ENCODE measurements at regions not wholly inside any gene's neighbourhood (a gene's known extent, or its start where the extent isn't known, plus 50 kb on each side); places are given as distances from the start of the nearest gene placed in this dataset.

GRCh38 chr17:54771409-54771915 lies 129.2 kb upstream of the TOM1L1 start:
- FAIRE-seq (no peak), DNase-seq (ENCODE audit: low read depth, low spot score) (no peak)
- H3K4me1 ChIP-seq (ENCODE audit: control insufficient read depth, extremely low read depth, insufficient read depth, low read length) = no peaks in the 10 kb centered on the region
- H3K4me3 ChIP-seq (ENCODE audit: control insufficient read depth in 2 of 3, extremely low read depth in 1 of 3, insufficient read depth in 2 of 3, low read depth in 1 of 3, low read length in 3 of 3) = no peak overlapping the region
- no peak overlapping the region for H3K4me2 ChIP-seq (ENCODE audit: control insufficient read depth, extremely low read depth, insufficient read depth, low read depth, low read length)
- no peaks in the 10 kb centered on the region for H3K27me3 ChIP-seq (ENCODE audit: control insufficient read depth, extremely low read depth, insufficient read depth, low read length)
- no peak overlapping the region for H3K9ac ChIP-seq (ENCODE audit: control insufficient read depth, extremely low read depth, insufficient read depth, low read length)
- H3K9me3 ChIP-seq (ENCODE audit: control insufficient read depth, low read depth, low read length) = no peaks in the 10 kb centered on the region
- H4K20me1 ChIP-seq (ENCODE audit: control insufficient read depth, extremely low read depth, insufficient read depth, low read length) = no peaks in the 10 kb centered on the region
- no peaks in the 10 kb centered on the region for H3K9me1 ChIP-seq (ENCODE audit: control insufficient read depth, extremely low read depth, insufficient read depth, low read length)
- no peaks in the 10 kb centered on the region for H3K36me3 ChIP-seq (ENCODE audit: control insufficient read depth in 2 of 2, extremely low read depth in 1 of 2, insufficient read depth in 2 of 2, low read length in 2 of 2)
- no peak overlapping the region for H3K27ac ChIP-seq (ENCODE audit: control insufficient read depth, insufficient read depth, low read length)
- TF ChIP-seq EZH2 (IDR thresholded peaks at IDR 0.05; ENCODE audit: low read length) (no peak), CTCF (optimal IDR thresholded peaks at IDR 0.05 in 1 of 3, IDR thresholded peaks at IDR 0.05 in 1 of 3, conservative IDR thresholded peaks at IDR 0.05 in 1 of 3; ENCODE audit: extremely low read depth in 1 of 3, insufficient read depth in 2 of 3, low read length in 3 of 3) (no peak)
- no peak overlapping the region for H2AFZ ChIP-seq (ENCODE audit: control insufficient read depth, low read length)
- dilution Hi-C loops (cut with MboI; ENCODE audit: extremely low pct_ligation_motif_present, low sequenced_read_pairs) = no loop called here
- no peaks in the 10 kb centered on the region for H3K79me2 ChIP-seq (ENCODE audit: control insufficient read depth, insufficient read depth, low read length)

GRCh38 chr17:54780238-54780637 lies 120.4 kb upstream of the TOM1L1 start:
- FAIRE-seq (no peak), DNase-seq (ENCODE audit: low read depth, low spot score) (no peak)
- Histone ChIP-seq H4K20me1 (ENCODE audit: control insufficient read depth, extremely low read depth, insufficient read depth, low read length) (no peaks in the 10 kb centered on the region), H3K4me1 (ENCODE audit: control insufficient read depth, extremely low read depth, insufficient read depth, low read length) (no peaks in the 10 kb centered on the region), H3K9me1 (ENCODE audit: control insufficient read depth, extremely low read depth, insufficient read depth, low read length) (no peaks in the 10 kb centered on the region), H3K4me3 (ENCODE audit: control insufficient read depth in 2 of 3, extremely low read depth in 1 of 3, insufficient read depth in 2 of 3, low read depth in 1 of 3, low read length in 3 of 3) (no peak overlapping the region), H3K27me3 (ENCODE audit: control insufficient read depth, extremely low read depth, insufficient read depth, low read length) (no peaks in the 10 kb centered on the region), H2AFZ (ENCODE audit: control insufficient read depth, low read length) (no peak overlapping the region), H3K27ac (ENCODE audit: control insufficient read depth, insufficient read depth, low read length) (no peak overlapping the region), H3K79me2 (ENCODE audit: control insufficient read depth, insufficient read depth, low read length) (no peaks in the 10 kb centered on the region), H3K36me3 (ENCODE audit: control insufficient read depth in 2 of 2, extremely low read depth in 1 of 2, insufficient read depth in 2 of 2, low read length in 2 of 2) (no peaks in the 10 kb centered on the region), H3K9ac (ENCODE audit: control insufficient read depth, extremely low read depth, insufficient read depth, low read length) (no peak overlapping the region), H3K4me2 (ENCODE audit: control insufficient read depth, extremely low read depth, insufficient read depth, low read depth, low read length) (no peak overlapping the region), H3K9me3 (ENCODE audit: control insufficient read depth, low read depth, low read length) (no peaks in the 10 kb centered on the region)
- dilution Hi-C loops (cut with MboI; ENCODE audit: extremely low pct_ligation_motif_present, low sequenced_read_pairs) = no loop called here
- TF ChIP-seq EZH2 (IDR thresholded peaks at IDR 0.05; ENCODE audit: low read length) (no peak), CTCF (optimal IDR thresholded peaks at IDR 0.05 in 1 of 3, IDR thresholded peaks at IDR 0.05 in 1 of 3, conservative IDR thresholded peaks at IDR 0.05 in 1 of 3; ENCODE audit: extremely low read depth in 1 of 3, insufficient read depth in 2 of 3, low read length in 3 of 3) (no peak)
